ENCODE measurements at regions not wholly inside any gene's neighbourhood (a gene's known extent, or its start where the extent isn't known, plus 50 kb on each side); places are given as distances from the start of the nearest gene placed in this dataset.

DNA sequence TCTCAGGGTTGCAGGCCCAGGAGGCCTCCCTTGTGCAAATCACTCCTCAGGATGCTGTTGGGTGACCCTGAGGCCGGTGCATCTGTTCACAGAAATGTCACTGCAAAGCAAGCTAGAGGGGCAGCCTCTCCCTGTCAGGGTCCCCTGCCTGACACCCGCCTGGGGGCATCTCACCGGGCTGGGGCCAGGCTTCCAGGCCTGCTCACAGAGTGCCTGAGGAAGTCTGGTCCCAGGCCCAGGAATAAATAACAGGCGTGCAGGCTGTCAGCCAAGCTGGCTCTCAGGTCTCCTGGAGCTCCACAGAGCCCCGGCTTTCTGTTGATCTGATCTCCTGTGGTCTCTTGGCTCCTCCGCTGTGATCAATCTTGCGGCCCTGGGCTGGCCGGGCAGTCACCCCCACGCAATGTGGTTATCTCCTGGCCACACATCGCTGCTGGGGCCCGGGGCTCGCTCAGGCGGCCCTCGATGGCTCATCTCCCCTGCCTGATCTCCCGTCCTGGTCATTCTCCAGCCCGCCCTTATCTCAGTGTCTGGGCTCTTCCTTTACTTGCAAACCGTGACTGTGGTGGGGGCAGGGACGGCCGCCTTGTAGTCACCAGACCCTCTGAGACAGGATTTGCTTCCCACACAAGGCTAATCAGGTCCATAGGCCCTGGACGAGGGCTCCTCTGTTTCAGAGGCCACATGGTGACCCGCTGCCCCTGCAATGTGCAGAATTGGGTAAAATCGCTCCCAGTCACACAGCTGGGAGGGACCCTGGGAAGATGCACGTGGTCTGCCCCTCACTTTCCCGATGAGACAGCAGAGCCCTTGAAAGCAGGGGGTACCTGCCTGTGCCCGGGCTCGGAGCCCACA is 231.2 kb upstream of the GSE1 start:
- no peak for DNase-seq

DNA sequence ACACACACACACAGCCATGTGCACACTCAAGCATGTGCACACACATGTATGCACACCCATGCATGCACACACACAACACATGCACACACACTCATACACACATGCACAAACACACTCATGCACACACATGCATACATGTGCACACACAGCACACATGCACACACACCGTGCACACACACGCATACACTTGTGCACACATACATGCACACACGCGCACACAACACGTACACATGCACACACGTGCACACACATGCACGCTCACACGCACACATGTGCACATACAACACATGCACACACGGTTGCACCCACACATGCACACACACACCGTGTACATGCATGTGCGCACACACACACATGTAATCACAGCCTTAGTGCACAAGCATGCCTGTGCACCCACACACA is 230.4 kb upstream of the GSE1 start:
- no peak for DNase-seq

DNA sequence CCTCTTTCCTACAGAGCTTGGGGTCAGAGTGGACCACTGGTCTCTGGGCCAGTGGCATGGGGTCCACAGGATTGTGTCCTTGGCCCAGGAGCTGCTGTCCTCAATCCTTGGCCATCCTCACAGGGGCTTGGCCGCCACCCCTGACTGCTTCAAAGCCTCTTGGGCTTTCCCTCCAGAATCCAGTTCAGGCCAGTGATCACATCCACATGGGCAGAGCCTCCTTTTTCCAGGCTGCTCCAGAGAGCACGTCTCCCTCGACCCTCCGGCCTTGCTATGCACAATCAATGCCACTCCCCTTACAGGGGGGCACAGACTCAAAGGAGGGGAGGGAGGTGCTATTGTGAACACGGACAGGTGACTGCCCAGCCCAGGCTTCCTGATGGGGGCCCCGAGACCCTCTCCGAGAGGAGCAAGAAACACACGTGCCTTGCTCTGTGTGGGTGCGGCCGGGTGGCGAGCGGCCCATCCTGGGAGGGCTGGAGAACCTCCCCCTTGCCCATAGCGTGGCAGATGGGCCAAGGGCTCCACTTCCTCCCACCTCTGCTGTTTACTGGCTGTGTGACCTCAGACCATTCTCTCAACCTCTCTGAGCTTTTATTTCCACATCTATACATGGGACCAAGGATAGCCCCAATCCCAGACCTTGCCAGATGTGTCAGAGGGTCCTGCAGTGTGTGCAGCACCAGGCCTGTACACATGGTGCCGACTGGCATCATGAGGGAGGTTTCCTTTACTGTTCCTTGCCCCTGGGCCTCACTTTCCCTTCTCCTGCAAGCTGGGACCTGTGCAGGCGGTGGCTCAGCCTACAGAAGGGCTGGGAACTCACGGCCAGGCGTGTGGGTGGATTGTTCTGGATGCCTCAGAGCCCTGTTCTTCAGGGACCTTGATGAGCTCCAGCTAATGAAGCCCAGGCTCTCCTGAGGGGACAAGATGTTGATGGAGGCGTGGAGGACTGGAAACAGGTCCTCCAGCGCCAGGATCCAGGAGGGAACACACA is 229.0 kb upstream of the GSE1 start:
- no peak for DNase-seq

DNA sequence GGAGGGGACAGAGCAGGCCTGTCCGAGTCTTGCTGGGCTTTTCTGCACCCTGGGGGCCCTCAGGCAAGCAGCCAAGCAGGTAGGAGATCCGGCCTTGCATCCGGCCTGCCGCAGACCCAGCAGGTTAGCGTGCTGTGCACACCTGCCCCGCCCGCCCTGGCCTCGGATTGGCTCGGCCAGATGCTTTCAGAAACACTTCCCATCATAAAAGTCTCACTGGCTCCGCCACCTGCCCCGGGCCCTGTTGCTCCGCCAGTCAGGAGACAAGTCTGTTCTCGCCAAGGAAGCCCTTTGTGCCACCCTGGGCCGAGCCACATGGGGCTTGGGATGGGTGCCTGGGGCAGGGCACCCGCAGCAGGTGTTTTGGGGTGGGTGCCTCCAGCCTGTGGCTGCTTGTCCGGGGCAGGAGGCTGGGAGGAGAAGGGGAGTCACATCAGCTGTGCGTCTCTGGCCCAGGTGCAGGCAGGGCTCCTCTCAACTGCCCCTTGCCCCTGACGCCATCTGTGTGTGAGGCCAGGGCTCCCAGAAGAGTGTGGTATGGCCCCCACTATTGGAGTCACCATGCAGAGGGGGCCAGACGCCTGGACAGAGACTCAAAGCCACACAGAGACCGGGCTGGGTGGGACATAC is 228.2 kb upstream of the GSE1 start:
- DNase-seq, result peak; percentile 80

DNA sequence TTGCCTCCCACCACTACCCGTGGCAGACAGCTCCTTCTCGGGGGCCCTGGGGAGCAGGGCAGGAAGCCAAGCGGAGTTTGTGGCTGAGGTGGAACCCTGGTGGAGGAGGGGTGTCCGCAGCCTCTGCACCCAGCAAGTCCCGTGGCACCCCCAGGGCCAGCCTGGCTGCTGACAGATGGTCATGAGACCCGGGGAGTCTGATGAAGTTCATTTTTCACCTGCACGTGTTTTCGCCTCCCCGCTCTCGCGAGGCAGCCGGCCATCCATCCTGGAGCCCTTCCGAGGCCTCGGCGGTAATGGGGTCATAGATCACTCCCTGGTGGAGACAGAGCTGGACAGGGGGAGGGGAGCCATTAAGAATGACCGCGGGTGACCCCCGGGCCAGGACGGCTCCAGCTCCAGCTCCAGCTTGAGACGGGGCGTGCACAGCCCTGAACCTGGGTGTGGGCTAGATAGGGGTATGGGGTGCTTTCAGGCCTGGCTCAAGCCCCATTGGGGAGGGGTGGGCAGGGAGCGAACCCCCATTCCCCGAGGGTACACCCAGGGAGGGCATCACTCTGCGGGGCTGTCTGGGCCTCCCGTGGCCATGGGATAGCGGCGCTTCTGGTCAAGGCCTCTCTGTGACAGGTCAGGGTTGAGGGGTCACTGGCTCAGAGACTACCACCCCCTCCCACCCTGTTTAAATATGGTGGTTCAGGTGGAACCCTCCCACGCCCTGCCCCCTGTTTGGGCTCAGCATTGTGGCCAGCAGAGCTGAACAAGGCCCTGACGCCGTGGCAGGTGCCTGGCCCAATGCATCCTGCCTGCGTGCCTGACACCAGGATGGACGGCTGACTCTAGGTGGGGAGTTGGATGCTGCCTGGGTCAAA is 227.4 kb upstream of the GSE1 start:
- no peak for DNase-seq

DNA sequence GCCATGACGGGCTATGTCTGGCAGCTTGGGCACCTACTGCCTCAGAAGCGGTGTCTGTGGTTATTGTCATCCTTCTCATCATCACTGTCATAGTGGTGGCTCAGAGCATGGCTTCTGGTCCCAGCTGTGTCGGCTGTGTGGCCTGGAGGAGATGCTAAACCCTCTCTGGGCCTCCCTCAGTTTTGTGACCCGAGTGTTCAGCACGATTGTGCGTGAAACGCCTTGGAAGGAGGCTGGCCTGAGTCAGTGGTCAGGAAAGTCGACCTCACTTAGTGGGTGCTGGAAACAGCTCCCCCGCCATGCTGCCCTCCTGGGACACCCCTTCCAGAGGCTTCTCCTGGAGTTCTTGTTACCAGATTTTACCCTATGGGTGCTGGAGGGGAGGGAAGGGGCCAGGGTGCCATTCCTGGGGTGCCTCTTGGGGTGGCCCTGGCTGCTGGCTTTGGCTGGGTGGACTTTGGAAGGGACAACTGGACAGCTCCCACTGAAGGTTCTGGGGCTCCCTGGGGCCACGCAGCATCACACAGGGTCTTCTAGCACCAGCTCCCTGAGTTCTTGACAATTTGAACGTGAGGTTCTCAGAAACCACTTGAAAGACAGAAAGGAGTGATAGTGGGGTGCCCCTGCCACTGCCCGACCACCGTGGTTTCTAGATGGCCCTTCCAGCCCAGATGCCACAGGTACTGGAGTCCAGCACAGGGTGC is 226.5 kb upstream of the GSE1 start:
- DNase-seq, result no peak

DNA sequence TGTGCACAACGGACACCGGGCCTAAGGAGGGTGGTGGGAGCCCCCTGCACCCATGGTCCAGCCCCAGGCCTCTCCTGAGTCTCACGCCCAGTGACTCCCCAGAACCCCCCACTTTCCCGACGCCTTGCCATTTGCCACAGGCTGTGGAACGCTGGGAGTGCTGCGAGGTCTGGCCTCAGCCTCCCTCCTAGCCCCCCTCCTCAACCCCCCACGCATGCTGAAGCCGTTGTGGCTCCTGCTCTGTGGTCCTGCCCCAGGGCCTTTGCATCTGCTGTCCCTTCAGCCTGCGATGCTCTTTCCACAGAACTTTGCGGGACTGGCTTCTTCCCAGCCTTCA is 226.0 kb upstream of the GSE1 start:
- no peak for DNase-seq

DNA sequence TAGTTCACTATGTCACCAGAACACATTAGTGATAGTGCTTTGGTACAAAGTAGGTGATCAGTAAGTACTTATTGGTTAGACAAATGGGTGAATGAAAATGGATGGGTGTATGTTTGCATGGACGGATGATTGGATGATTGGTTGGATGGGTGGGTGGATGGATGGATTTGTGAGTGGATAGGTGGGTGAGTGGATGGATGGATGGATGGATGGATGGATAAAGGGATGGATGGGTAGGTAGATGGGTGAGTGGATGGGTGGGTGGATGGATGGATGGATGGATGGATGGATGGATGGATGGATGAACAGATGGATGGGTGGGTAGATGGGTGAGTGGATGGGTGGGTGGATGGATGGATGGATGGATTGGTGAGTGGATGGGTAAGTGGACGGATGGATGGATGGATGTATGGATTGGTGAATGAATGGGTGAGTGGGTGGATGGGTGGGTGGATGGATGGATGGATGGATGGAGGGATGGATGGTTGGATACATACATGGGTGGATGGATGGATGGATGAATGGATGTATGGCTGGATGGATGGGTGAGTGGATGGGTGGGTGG is 225.3 kb upstream of the GSE1 start:
- DNase-seq, result no peak

DNA sequence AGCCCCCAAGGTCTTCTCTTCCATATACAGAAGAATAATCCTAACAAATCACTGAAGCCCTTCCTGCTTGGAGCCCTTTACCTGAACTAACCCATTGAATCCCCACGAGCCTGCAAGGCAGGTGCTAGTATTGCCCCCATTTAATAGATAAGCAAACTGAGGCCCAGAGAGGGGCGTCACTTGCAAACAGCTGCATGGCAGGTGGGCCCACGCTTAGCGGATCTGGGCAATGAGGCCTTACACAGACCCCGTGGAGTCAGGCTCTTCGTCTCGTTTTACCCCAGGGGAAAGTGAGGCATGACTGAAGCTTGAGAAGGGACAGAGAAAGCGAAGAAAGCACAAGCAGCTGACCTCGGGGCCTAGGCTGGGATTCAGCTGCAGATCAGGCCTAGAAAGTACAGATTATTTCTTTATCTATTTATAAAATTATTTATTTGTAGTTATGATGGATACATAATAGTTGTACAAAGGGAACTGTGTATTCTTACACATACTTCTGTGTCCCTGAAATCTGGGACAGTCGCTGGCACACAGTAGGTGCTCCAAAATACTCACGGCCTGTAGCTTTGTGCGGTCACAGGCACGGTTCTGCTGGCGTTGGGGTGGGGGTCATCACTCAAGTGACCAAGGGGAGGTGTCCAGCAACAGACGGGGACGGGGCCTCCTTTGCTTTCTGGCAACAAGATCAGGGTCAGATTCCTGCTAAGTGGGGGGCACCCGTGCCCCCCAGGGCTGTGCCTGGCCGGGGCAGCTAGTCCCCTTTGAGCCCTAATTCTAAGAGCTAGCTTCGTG is 223.2 kb upstream of the GSE1 start:
- DNase-seq, result no peak

DNA sequence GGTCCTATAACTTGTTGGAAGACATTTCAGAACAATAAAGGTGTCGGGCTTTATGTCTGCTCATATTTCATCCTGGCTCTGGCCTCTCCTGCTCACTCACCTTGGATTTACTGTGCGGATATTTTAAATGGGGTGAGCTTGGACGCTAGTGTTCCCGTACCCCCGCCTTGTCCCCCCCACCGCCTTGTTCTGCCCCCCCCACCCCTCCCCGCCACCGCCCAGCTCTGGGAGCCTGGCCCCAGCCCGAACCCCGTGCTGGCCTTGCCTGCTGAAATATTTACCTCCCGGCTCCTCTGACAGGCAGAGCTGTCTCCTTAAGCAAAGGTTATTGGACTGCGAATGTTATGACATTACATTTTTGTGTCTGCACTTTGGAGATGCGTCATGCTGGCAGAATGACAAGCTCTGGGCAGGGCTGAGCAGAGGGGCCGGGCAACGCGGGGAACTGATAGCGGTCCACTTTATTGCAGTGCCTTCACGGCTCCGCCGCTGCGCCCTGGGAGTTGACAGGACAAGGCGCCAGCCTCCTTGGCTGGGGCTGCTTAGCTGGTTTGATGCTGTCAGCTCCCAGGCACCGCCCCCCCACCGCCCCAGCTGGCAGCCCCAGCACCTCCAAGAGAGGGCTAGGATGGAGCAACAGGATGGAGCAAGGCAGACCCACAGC is 222.5 kb upstream of the GSE1 start:
- no peak for DNase-seq

DNA sequence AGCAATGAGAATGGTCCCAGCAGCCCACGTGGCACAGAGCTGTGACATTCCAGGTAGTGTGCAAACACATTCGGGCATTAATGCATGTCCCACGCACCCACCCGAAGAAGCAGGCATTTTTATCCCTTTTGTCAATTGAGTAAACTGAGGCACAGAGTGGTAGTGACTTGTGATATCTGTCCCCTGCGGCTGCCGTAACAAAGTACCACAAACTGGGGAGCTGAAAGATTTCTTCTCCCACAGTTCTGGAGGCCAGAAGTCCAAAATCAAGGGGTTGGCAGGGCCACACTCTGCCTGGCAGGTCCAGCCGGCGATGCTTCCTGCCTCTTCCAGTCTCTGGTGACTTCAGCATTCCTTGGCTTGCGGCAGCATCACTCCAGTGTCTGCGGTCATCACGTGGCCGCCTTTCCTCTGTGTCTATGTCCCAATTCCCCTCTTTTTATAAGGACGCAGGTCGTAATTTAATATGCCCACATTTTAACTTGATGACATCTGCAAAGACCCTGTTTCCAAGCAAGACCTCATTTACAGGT is 221.9 kb upstream of the GSE1 start:
- DNase-seq, result no peak

DNA sequence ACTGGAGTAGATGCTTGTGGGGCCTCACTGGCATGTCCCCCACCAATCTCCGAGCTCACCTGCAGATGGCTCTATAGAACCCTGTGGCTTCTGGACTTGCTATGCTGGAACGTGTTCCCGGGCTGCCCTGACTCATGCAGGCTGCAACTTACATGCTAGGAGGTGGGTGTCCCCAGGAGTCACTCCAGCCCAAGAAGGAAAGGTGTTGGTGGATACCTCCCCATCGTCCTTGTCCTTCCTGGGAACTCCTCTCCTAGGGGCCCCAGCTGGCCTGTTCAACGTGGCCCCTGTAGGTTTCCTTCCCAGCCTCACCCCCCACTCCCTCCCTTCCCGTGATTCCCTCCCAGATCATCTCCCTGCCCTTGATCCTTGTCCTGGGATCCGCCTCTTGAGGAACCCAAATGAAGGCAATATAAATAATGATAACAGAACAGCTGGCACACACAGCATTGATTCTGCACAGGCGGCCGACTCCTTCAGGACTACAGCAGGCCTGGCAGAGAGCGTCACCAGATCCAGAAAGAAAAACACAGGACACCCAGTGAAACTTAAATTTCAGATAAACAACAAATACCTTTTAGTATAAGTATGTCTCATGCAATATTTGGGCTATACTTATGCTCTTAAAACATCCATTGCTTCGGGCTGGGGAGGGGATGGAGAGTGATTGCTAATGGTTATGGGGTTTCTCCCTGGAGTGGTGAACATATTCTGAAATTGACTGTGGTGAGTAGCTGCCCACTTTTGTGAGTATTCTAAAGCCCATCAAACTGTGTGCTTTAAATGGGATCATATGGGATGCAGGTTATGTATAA is 221.1 kb upstream of the GSE1 start:
- no peak for DNase-seq

DNA sequence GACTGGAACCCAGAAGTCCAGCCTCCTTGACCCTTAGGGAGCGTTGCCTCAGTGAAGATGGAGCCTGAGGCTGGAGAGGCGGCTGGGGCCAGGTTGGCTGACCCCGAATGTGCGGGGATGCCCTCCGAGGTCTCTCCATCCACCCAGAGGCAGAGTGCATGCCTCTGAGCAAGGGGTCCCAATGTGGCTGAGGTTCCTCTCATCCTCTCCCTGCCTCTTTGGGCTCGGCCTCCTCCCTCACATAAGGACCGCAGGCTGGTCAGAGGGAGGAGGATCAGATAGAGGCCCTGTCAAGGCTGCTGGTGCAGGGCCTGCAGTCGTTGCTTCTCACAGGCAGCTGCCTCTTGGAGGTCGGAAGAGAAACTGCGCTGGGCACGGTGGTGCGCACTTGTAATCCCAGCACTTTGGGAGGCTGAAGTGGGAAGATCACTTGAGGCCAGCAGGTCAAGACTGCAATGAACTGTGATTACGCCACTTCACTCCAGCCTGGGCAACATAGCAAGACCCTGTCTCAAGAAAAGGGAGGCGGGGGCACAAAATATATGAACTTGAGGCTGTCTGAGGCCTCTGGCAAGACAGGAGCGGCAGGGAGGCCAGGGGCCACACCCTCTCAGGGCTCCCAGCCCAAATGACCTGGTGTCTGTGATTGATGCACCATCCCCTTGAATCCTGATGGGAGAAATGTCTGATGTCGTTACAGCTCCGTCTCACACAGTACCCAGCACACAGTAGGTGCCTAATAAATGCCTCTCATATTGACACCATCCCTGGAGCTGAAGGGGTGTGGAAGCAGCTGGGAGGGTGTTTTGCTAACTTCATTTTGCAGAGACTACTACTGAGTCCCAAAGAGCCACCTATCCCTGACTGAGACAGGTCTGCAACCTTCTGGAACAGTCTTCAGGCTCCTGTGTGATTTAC is 220.1 kb upstream of the GSE1 start:
- no peak for DNase-seq

DNA sequence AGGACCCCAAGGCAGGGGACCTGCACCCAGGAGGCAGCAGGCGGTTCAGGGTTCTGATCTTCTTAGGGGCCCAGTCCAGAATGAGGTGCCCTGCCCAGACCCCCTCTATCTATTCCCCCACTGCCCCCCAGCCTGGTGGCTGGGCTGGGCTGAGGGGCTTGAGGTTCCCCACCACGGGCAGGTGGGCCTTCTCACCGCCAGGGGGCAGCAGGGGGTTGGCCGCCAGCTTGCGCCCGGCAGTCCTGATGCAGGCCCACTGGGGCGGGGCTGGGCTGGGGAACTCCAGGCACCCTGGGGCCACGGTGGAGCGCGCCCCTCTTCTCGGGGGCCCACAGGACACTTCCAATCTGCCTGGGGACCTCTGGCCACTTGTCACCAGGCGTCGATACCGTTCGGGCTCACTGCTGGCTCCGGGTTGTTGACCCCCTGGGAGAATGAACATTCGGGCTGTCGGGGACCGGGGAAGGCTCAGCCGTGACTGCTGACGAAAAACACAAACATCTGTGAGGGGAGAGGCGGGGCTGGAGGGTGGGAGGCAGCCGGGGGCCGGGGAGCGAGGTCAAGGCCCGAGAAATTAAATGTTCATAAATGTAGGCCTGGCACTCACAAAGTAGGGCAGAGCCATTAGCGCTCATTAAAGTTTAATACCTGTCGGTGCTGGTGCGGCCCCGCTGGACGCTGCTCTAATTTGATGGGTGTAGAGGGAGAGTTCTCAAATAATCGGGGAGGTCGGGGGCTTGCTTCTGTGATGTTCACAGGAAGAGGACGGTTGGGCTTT is 219.3 kb upstream of the GSE1 start:
- DNase-seq, result no peak

DNA sequence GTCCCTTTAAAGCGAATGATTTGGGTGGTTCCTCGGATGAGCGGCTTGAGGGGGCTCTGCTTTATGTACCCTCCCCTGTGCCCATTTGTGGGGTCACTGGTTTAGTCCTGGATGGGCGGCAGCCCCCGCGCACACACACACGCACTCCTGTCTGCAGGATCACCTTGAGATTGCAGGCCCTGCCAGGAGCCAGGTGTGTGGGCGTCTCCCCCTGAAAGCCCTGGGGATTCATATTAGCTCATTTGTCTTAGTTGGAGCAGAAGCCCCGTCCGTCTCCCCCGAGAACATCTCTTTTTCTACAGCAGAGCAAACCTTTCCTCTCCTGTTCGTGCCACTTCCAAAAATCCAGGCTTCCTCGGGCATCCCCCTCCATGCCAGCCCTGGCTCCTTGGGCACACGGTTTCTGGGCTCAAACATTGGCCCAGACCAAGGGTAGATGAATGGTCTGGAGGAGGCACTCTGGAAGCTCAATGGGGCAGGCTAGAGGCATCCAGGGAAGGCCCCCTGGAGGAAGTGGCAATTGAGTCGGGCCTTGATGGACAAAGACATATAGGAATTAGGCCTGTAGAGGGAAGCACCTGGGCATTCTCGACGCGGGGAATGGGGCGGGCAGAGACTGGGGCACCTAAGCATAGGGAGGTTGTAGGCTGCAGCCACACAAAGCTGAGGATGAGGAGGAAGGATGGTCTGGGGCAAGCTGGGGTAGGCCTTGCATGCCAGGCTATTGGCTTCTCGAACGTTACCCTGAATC is 218.5 kb upstream of the GSE1 start:
- no peak for DNase-seq

All from DMS79 (cell line).